SH-SY5Y (cell line): ENCODE measurements at regions not wholly inside any gene's neighbourhood (a gene's known extent, or its start where the extent isn't known, plus 50 kb on each side); places are given as distances from the start of the nearest gene placed in this dataset.

Experiments used
- GATA2 ChIP-seq: IDR thresholded peaks from 2 replicates; pipeline ENCODE4 v1.6.1; 2011; ENCODE audit warnings: mild to moderate bottlenecking, low read depth, low read length
- GATA3 ChIP-seq: IDR thresholded peaks from 2 replicates; pipeline ENCODE4 v1.6.1; 2011; ENCODE audit warnings: low read depth, mild to moderate bottlenecking, low read length, moderate library complexity

GRCh38 chr6:8337147-8337546, 98.2 kb downstream of the SLC35B3 start:
- no peak for TF ChIP-seq GATA2
- TF ChIP-seq GATA3, result no peak
